Peyer's patch (tissue), 4 donors: ENCODE measurements at regions not wholly inside any gene's neighbourhood (a gene's known extent, or its start where the extent isn't known, plus 50 kb on each side); places are given as distances from the start of the nearest gene placed in this dataset.

Experiments used
- CTCF ChIP-seq, 6 experiments: fragments of 450-650 bp in 4 of 6; fragments of 200-600 bp in 2 of 6; sonication (generic) in 1 of 6; IDR thresholded peaks; one replicate each; pipeline ENCODE4 v1.5.1; 2017 to 2019; ENCODE audit warnings: antibody characterized with exemption in 6 of 6, mild to moderate bottlenecking in 3 of 6, moderate library complexity in 1 of 6
- POLR2A ChIP-seq, 2 donors: fragments of 450-650 bp; IDR thresholded peaks; one replicate each; pipeline ENCODE4 v1.5.1; 2017; ENCODE audit warnings: antibody characterized with exemption in 2 of 2, mild to moderate bottlenecking in 2 of 2, moderate library complexity in 2 of 2

DNA sequence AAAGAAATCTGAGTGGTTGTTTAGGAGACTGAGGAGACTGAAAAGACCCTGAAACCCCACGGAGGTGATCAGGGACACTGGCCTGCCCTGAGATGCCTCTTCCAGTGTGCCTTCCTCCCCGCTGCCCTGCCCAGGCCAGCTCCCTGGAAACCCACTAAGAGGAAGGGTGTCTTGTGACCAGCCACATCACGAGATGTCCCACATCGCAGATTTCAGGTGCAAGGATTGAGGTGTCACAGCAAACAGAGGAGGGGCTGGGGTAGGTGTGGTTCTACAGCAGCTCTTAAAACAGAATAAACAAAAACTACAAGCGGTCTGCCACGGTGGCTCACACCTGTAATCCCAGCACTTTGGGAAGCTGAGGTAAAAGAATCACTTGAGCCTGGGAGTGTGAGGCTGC is 184.3 kb upstream of the C14orf180 start:
- TF ChIP-seq POLR2A (IDR thresholded peaks at IDR 0.05) (no peak), CTCF (IDR thresholded peaks at IDR 0.05) (no peak)
